ENCODE measurements at regions not wholly inside any gene's neighbourhood (a gene's known extent, or its start where the extent isn't known, plus 50 kb on each side); places are given as distances from the start of the nearest gene placed in this dataset.

GRCh38 chr18:30072609-30073385 lies 969.7 kb downstream of the DSC3 start:
- no peak for DNase-seq (ENCODE audit: low read depth, low spot score)
- Histone ChIP-seq H3K9me1 (ENCODE audit: control insufficient read depth, extremely low read depth, insufficient read depth, low read length) (no peaks in the 10 kb centered on the region), H3K9ac (ENCODE audit: control insufficient read depth, extremely low read depth, insufficient read depth, low read length) (no peak overlapping the region), H3K79me2 (ENCODE audit: control insufficient read depth, insufficient read depth, low read length) (no peaks in the 10 kb centered on the region), H3K36me3 (ENCODE audit: control insufficient read depth in 2 of 2, extremely low read depth in 1 of 2, insufficient read depth in 2 of 2, low read length in 2 of 2) (no peaks in the 10 kb centered on the region), H4K20me1 (ENCODE audit: control insufficient read depth, extremely low read depth, insufficient read depth, low read length) (no peaks in the 10 kb centered on the region), H3K9me3 (ENCODE audit: control insufficient read depth, low read depth, low read length) (peaks cover 2% of the 10 kb centered on the region), H2AFZ (ENCODE audit: control insufficient read depth, low read length) (no peak overlapping the region), H3K4me2 (ENCODE audit: control insufficient read depth, extremely low read depth, insufficient read depth, low read depth, low read length) (no peak overlapping the region), H3K4me3 (ENCODE audit: control insufficient read depth in 2 of 3, extremely low read depth in 1 of 3, insufficient read depth in 2 of 3, low read depth in 1 of 3, low read length in 3 of 3) (no peak overlapping the region), H3K27ac (ENCODE audit: control insufficient read depth, insufficient read depth, low read length) (no peak overlapping the region), H3K27me3 (ENCODE audit: control insufficient read depth, extremely low read depth, insufficient read depth, low read length) (no peaks in the 10 kb centered on the region), H3K4me1 (ENCODE audit: control insufficient read depth, extremely low read depth, insufficient read depth, low read length) (no peaks in the 10 kb centered on the region)
- no peak for TF ChIP-seq EZH2 (IDR thresholded peaks at IDR 0.05; ENCODE audit: low read length)
- TF ChIP-seq, protein P1, sequence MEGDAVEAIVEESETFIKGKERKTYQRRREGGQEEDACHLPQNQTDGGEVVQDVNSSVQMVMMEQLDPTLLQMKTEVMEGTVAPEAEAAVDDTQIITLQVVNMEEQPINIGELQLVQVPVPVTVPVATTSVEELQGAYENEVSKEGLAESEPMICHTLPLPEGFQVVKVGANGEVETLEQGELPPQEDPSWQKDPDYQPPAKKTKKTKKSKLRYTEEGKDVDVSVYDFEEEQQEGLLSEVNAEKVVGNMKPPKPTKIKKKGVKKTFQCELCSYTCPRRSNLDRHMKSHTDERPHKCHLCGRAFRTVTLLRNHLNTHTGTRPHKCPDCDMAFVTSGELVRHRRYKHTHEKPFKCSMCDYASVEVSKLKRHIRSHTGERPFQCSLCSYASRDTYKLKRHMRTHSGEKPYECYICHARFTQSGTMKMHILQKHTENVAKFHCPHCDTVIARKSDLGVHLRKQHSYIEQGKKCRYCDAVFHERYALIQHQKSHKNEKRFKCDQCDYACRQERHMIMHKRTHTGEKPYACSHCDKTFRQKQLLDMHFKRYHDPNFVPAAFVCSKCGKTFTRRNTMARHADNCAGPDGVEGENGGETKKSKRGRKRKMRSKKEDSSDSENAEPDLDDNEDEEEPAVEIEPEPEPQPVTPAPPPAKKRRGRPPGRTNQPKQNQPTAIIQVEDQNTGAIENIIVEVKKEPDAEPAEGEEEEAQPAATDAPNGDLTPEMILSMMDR (optimal IDR thresholded peaks at IDR 0.05 in 1 of 3, IDR thresholded peaks at IDR 0.05 in 1 of 3, conservative IDR thresholded peaks at IDR 0.05 in 1 of 3; ENCODE audit: extremely low read depth in 1 of 3, insufficient read depth in 2 of 3, low read length in 3 of 3): no peak
- dilution Hi-C loops (cut with MboI; ENCODE audit: extremely low pct_ligation_motif_present, low sequenced_read_pairs): no loop called here
- no peak for FAIRE-seq

- dilution Hi-C loops (cut with MboI; ENCODE audit: extremely low pct_ligation_motif_present, low sequenced_read_pairs): no loop called here
- Histone ChIP-seq H3K79me2 (ENCODE audit: control insufficient read depth, insufficient read depth, low read length) (no peaks in the 10 kb centered on the region), H3K36me3 (ENCODE audit: control insufficient read depth in 2 of 2, extremely low read depth in 1 of 2, insufficient read depth in 2 of 2, low read length in 2 of 2) (no peaks in the 10 kb centered on the region), H3K4me1 (ENCODE audit: control insufficient read depth, extremely low read depth, insufficient read depth, low read length) (no peaks in the 10 kb centered on the region), H3K27ac (ENCODE audit: control insufficient read depth, insufficient read depth, low read length) (no peak overlapping the region), H4K20me1 (ENCODE audit: control insufficient read depth, extremely low read depth, insufficient read depth, low read length) (no peaks in the 10 kb centered on the region), H3K4me2 (ENCODE audit: control insufficient read depth, extremely low read depth, insufficient read depth, low read depth, low read length) (no peak overlapping the region), H3K9me1 (ENCODE audit: control insufficient read depth, extremely low read depth, insufficient read depth, low read length) (no peaks in the 10 kb centered on the region), H3K4me3 (ENCODE audit: control insufficient read depth in 2 of 3, extremely low read depth in 1 of 3, insufficient read depth in 2 of 3, low read depth in 1 of 3, low read length in 3 of 3) (no peak overlapping the region), H3K27me3 (ENCODE audit: control insufficient read depth, extremely low read depth, insufficient read depth, low read length) (no peaks in the 10 kb centered on the region), H2AFZ (ENCODE audit: control insufficient read depth, low read length) (no peak overlapping the region), H3K9me3 (ENCODE audit: control insufficient read depth, low read depth, low read length) (no peaks in the 10 kb centered on the region), H3K9ac (ENCODE audit: control insufficient read depth, extremely low read depth, insufficient read depth, low read length) (no peak overlapping the region)
- DNase-seq (ENCODE audit: low read depth, low spot score): no peak
- TF ChIP-seq, protein P1 (optimal IDR thresholded peaks at IDR 0.05 in 1 of 3, IDR thresholded peaks at IDR 0.05 in 1 of 3, conservative IDR thresholded peaks at IDR 0.05 in 1 of 3; ENCODE audit: extremely low read depth in 1 of 3, insufficient read depth in 2 of 3, low read length in 3 of 3): no peak
- TF ChIP-seq EZH2 (IDR thresholded peaks at IDR 0.05; ENCODE audit: low read length): no peak
- no peak for FAIRE-seq
Observed at GRCh38 chr18:30066288-30066687, 976.3 kb downstream of the DSC3 start.

All from keratinocyte (primary cell).